ENCODE measurements at regions not wholly inside any gene's neighbourhood (a gene's known extent, or its start where the extent isn't known, plus 50 kb on each side); places are given as distances from the start of the nearest gene placed in this dataset.

DNA sequence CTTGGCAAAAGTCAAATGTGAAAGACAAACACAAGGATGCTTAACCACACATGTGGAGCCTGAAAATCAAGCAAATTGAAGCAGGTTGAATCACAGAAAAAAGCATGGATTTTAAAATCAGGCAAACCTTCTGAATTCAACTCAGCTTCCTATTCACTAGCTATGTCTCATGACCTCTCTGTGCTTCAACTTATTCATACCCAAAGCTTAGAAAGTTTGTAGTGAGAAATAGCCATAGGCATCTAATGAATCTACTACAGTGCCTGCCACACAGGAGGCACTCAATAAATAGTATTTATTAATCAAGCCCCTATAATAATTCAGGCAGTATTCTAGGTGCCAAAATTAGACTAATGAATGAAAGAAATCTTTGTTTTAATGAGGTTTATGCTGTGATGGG lies 112.2 kb upstream of the TNFAIP3 start:
- TF ChIP-seq, protein P1, sequence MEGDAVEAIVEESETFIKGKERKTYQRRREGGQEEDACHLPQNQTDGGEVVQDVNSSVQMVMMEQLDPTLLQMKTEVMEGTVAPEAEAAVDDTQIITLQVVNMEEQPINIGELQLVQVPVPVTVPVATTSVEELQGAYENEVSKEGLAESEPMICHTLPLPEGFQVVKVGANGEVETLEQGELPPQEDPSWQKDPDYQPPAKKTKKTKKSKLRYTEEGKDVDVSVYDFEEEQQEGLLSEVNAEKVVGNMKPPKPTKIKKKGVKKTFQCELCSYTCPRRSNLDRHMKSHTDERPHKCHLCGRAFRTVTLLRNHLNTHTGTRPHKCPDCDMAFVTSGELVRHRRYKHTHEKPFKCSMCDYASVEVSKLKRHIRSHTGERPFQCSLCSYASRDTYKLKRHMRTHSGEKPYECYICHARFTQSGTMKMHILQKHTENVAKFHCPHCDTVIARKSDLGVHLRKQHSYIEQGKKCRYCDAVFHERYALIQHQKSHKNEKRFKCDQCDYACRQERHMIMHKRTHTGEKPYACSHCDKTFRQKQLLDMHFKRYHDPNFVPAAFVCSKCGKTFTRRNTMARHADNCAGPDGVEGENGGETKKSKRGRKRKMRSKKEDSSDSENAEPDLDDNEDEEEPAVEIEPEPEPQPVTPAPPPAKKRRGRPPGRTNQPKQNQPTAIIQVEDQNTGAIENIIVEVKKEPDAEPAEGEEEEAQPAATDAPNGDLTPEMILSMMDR (IDR thresholded peaks at IDR 0.05): no peak
- no peak for TF ChIP-seq POLR2A (IDR thresholded peaks at IDR 0.05)
